ENCODE measurements at regions not wholly inside any gene's neighbourhood (a gene's known extent, or its start where the extent isn't known, plus 50 kb on each side); places are given as distances from the start of the nearest gene placed in this dataset.

- no peaks in the 10 kb centered on the region for H3K9me3 ChIP-seq (ENCODE audit: control insufficient read depth in 1 of 2, low read length in 2 of 2)
- Mint-ChIP-seq H3K9me3 (peaks cover 0 to 6% (median under 1%) of the 10 kb centered on the region in 8 donors), H3K4me3 (no peak overlapping the region), H3K27me3 (peaks cover 0 to 2% of the 10 kb centered on the region in 2 donors), H3K4me1 (no peaks in the 10 kb centered on the region), H3K27ac (no peak overlapping the region), H3K36me3 (no peaks in the 10 kb centered on the region)
- no peak for DNase-seq
- POLR2A ChIA-PET (ENCODE audit: partially characterized antibody) = no interaction called here
- H3K27me3 ChIP-seq (ENCODE audit: insufficient read depth, low read length) = no peaks in the 10 kb centered on the region
- no peak overlapping the region for H3K27ac ChIP-seq (ENCODE audit: low read depth, low read length)
- no peaks in the 10 kb centered on the region for H3K4me1 ChIP-seq (ENCODE audit: insufficient read depth, low read length)
- H3K36me3 ChIP-seq (ENCODE audit: insufficient read depth, low read length) = no peaks in the 10 kb centered on the region
- intact Hi-C loops (cut with micrococcal nuclease) = no loop called here
- CTCF ChIA-PET (ENCODE audit: partially characterized antibody) = no interaction called here
- no peak overlapping the region for H3K4me3 ChIP-seq (ENCODE audit: low read length in 2 of 2)
These were observed 62.6 kb upstream of the NTF3 start for GRCh38 chr12:5369298-5369697.

GRCh38 chr12:5371631-5372030 lies 60.3 kb upstream of the NTF3 start:
- H3K36me3 Mint-ChIP-seq = no peaks in the 10 kb centered on the region

GRCh38 chr12:5374713-5375112 lies 57.2 kb upstream of the NTF3 start:
- Mint-ChIP-seq H3K27ac (no peak overlapping the region), H3K4me3 (no peak overlapping the region)
- CTCF ChIA-PET (ENCODE audit: partially characterized antibody) = no interaction called here

More at GRCh38 chr12:5371631-5372030, 60.3 kb upstream of the NTF3 start:
- Mint-ChIP-seq H3K4me3 (no peak overlapping the region), H3K27ac (no peak overlapping the region), H3K4me1 (no peaks in the 10 kb centered on the region), H3K27me3 (peaks cover 0 to 2% of the 10 kb centered on the region in 2 donors), H3K9me3 (peaks cover 0 to 3% (median 0%) of the 10 kb centered on the region in 8 donors)
- H3K4me3 ChIP-seq (ENCODE audit: low read length in 2 of 2) = no peak overlapping the region
- no peak for DNase-seq
- H3K27ac ChIP-seq (ENCODE audit: low read depth, low read length) = no peak overlapping the region
- H3K36me3 ChIP-seq (ENCODE audit: insufficient read depth, low read length) = no peaks in the 10 kb centered on the region
- ChIA-PET POLR2A (ENCODE audit: partially characterized antibody) (no interaction called here), CTCF (ENCODE audit: partially characterized antibody) (no interaction called here)
- no peaks in the 10 kb centered on the region for H3K27me3 ChIP-seq (ENCODE audit: insufficient read depth, low read length)
- intact Hi-C loops (cut with micrococcal nuclease) = no loop called here
- no peaks in the 10 kb centered on the region for H3K9me3 ChIP-seq (ENCODE audit: control insufficient read depth in 1 of 2, low read length in 2 of 2)
- no peaks in the 10 kb centered on the region for H3K4me1 ChIP-seq (ENCODE audit: insufficient read depth, low read length)

GRCh38 chr12:5375547-5376295 lies 56.2 kb upstream of the NTF3 start:
- Mint-ChIP-seq H3K4me3 (no peak overlapping the region), H3K4me1 (no peaks in the 10 kb centered on the region), H3K27me3 (no peaks in the 10 kb centered on the region), H3K36me3 (no peaks in the 10 kb centered on the region), H3K9me3 (peaks cover 0 to 3% (median 0%) of the 10 kb centered on the region in 8 donors), H3K27ac (no peak overlapping the region)
- no peak for DNase-seq
- CTCF ChIA-PET (ENCODE audit: partially characterized antibody) = no interaction called here
- POLR2A ChIA-PET (ENCODE audit: partially characterized antibody) = no interaction called here
- H3K27ac ChIP-seq (ENCODE audit: low read depth, low read length) = no peak overlapping the region
- H3K4me1 ChIP-seq (ENCODE audit: insufficient read depth, low read length) = no peaks in the 10 kb centered on the region
- H3K36me3 ChIP-seq (ENCODE audit: insufficient read depth, low read length) = no peaks in the 10 kb centered on the region
- intact Hi-C loops (cut with micrococcal nuclease) = no loop called here
- H3K9me3 ChIP-seq (ENCODE audit: control insufficient read depth in 1 of 2, low read length in 2 of 2) = no peaks in the 10 kb centered on the region
- no peak overlapping the region for H3K4me3 ChIP-seq (ENCODE audit: low read length in 2 of 2)
- no peaks in the 10 kb centered on the region for H3K27me3 ChIP-seq (ENCODE audit: insufficient read depth, low read length)

More at GRCh38 chr12:5374713-5375112, 57.2 kb upstream of the NTF3 start:
- Mint-ChIP-seq H3K9me3 (peaks cover 0 to 3% (median 0%) of the 10 kb centered on the region in 8 donors), H3K27me3 (peaks cover 0 to 2% of the 10 kb centered on the region in 2 donors), H3K4me1 (no peaks in the 10 kb centered on the region), H3K36me3 (no peaks in the 10 kb centered on the region)
- Histone ChIP-seq H3K27ac (ENCODE audit: low read depth, low read length) (no peak overlapping the region), H3K27me3 (ENCODE audit: insufficient read depth, low read length) (no peaks in the 10 kb centered on the region), H3K36me3 (ENCODE audit: insufficient read depth, low read length) (no peaks in the 10 kb centered on the region), H3K4me1 (ENCODE audit: insufficient read depth, low read length) (no peaks in the 10 kb centered on the region), H3K9me3 (ENCODE audit: control insufficient read depth in 1 of 2, low read length in 2 of 2) (no peaks in the 10 kb centered on the region), H3K4me3 (ENCODE audit: low read length in 2 of 2) (no peak overlapping the region)
- no peak for DNase-seq
- intact Hi-C loops (cut with micrococcal nuclease) = no loop called here
- POLR2A ChIA-PET (ENCODE audit: partially characterized antibody) = no interaction called here

- Histone ChIP-seq H3K9me3 (ENCODE audit: control insufficient read depth in 1 of 2, low read length in 2 of 2) (no peaks in the 10 kb centered on the region), H3K4me1 (ENCODE audit: insufficient read depth, low read length) (no peaks in the 10 kb centered on the region), H3K27me3 (ENCODE audit: insufficient read depth, low read length) (no peaks in the 10 kb centered on the region), H3K27ac (ENCODE audit: low read depth, low read length) (no peak overlapping the region), H3K4me3 (ENCODE audit: low read length in 2 of 2) (no peak overlapping the region), H3K36me3 (ENCODE audit: insufficient read depth, low read length) (no peaks in the 10 kb centered on the region)
- POLR2A ChIA-PET (ENCODE audit: partially characterized antibody) = no interaction called here
- no peak overlapping the region for H3K27ac Mint-ChIP-seq
- intact Hi-C loops (cut with micrococcal nuclease) = no loop called here
- no peaks in the 10 kb centered on the region for H3K36me3 Mint-ChIP-seq
- no peaks in the 10 kb centered on the region for H3K4me1 Mint-ChIP-seq
- no peak overlapping the region for H3K4me3 Mint-ChIP-seq
- DNase-seq = no peak
- CTCF ChIA-PET (ENCODE audit: partially characterized antibody) = no interaction called here
- no peaks in the 10 kb centered on the region for H3K27me3 Mint-ChIP-seq
- peaks cover 0 to 2% (median 0%) of the 10 kb centered on the region in 8 donors for H3K9me3 Mint-ChIP-seq
These were observed 55.2 kb upstream of the NTF3 start for GRCh38 chr12:5376591-5377207.

GRCh38 chr12:5377997-5378592 lies 53.8 kb upstream of the NTF3 start:
- Histone ChIP-seq H3K36me3 (ENCODE audit: insufficient read depth, low read length) (no peaks in the 10 kb centered on the region), H3K27me3 (ENCODE audit: insufficient read depth, low read length) (no peaks in the 10 kb centered on the region), H3K27ac (ENCODE audit: low read depth, low read length) (no peak overlapping the region), H3K9me3 (ENCODE audit: control insufficient read depth in 1 of 2, low read length in 2 of 2) (no peaks in the 10 kb centered on the region), H3K4me1 (ENCODE audit: insufficient read depth, low read length) (no peaks in the 10 kb centered on the region), H3K4me3 (ENCODE audit: low read length in 2 of 2) (no peak overlapping the region)
- intact Hi-C loops (cut with micrococcal nuclease) = no loop called here
- ChIA-PET POLR2A (ENCODE audit: partially characterized antibody) (no interaction called here), CTCF (ENCODE audit: partially characterized antibody) (no interaction called here)
- H3K27ac Mint-ChIP-seq = no peak overlapping the region
- H3K36me3 Mint-ChIP-seq = no peaks in the 10 kb centered on the region
- peaks cover 0 to 2% (median 0%) of the 10 kb centered on the region in 8 donors for H3K9me3 Mint-ChIP-seq
- H3K4me3 Mint-ChIP-seq = no peak overlapping the region
- H3K27me3 Mint-ChIP-seq = no peaks in the 10 kb centered on the region
- no peak for DNase-seq
- H3K4me1 Mint-ChIP-seq = no peaks in the 10 kb centered on the region

- Histone ChIP-seq H3K27ac (ENCODE audit: low read depth, low read length) (no peak overlapping the region), H3K4me3 (ENCODE audit: low read length in 2 of 2) (no peak overlapping the region), H3K4me1 (ENCODE audit: insufficient read depth, low read length) (no peaks in the 10 kb centered on the region), H3K27me3 (ENCODE audit: insufficient read depth, low read length) (no peaks in the 10 kb centered on the region), H3K9me3 (ENCODE audit: control insufficient read depth in 1 of 2, low read length in 2 of 2) (no peaks in the 10 kb centered on the region), H3K36me3 (ENCODE audit: insufficient read depth, low read length) (no peaks in the 10 kb centered on the region)
- Mint-ChIP-seq H3K4me3 (no peak overlapping the region), H3K27me3 (no peaks in the 10 kb centered on the region), H3K4me1 (no peaks in the 10 kb centered on the region), H3K9me3 (peaks cover 0 to 2% (median 0%) of the 10 kb centered on the region in 8 donors), H3K27ac (no peak overlapping the region), H3K36me3 (no peaks in the 10 kb centered on the region)
- POLR2A ChIA-PET (ENCODE audit: partially characterized antibody) = no interaction called here
- CTCF ChIA-PET (ENCODE audit: partially characterized antibody) = no interaction called here
- no peak for DNase-seq
- intact Hi-C loops (cut with micrococcal nuclease) = no loop called here
These were observed 52.0 kb upstream of the NTF3 start for GRCh38 chr12:5379749-5380496.

All from CD4-positive, alpha-beta memory T cell (primary cell).